NCI-H1436 treated with DMSO at 0.1 percent for 48 hours (cell line): ENCODE measurements at regions not wholly inside any gene's neighbourhood (a gene's known extent, or its start where the extent isn't known, plus 50 kb on each side); places are given as distances from the start of the nearest gene placed in this dataset.

Experiments used
- DNase-seq: peaks from one replicate; lab custom pipeline; 2025; lab: John Stamatoyannopoulos, UW

- no peak for DNase-seq
These were observed 97.4 kb upstream of the ITGA6 start for GRCh38 chr2:172329774-172330671.

- no peak for DNase-seq
These were observed 94.9 kb upstream of the ITGA6 start for GRCh38 chr2:172332507-172332906.

- DNase-seq, result no peak
These were observed 94.0 kb upstream of the ITGA6 start for GRCh38 chr2:172333235-172333977.

- no peak for DNase-seq
These were observed 93.4 kb upstream of the ITGA6 start for GRCh38 chr2:172333978-172334330.

GRCh38 chr2:172334988-172335387 is 92.4 kb upstream of the ITGA6 start:
- no peak for DNase-seq

- no peak for DNase-seq
These were observed 91.7 kb upstream of the ITGA6 start for GRCh38 chr2:172335736-172336135.

GRCh38 chr2:172336681-172337080 is 90.7 kb upstream of the ITGA6 start:
- DNase-seq, result no peak

- no peak for DNase-seq
These were observed 87.9 kb upstream of the ITGA6 start for GRCh38 chr2:172339371-172340010.

- no peak for DNase-seq
These were observed 87.0 kb upstream of the ITGA6 start for GRCh38 chr2:172340394-172340793.

GRCh38 chr2:172342078-172342477 is 85.3 kb upstream of the ITGA6 start:
- no peak for DNase-seq

- DNase-seq, result no peak
These were observed 84.8 kb upstream of the ITGA6 start for GRCh38 chr2:172342611-172343010.

- no peak for DNase-seq
These were observed 83.2 kb upstream of the ITGA6 start for GRCh38 chr2:172344159-172344558.

- DNase-seq, result no peak
These were observed 81.3 kb upstream of the ITGA6 start for GRCh38 chr2:172345956-172346555.

- no peak for DNase-seq
These were observed 78.7 kb upstream of the ITGA6 start for GRCh38 chr2:172348555-172349288.

- DNase-seq, result no peak
These were observed 76.4 kb upstream of the ITGA6 start for GRCh38 chr2:172350839-172351479.

- no peak for DNase-seq
These were observed 75.8 kb upstream of the ITGA6 start for GRCh38 chr2:172351586-172351985.

GRCh38 chr2:172354347-172354746 is 73.0 kb upstream of the ITGA6 start:
- DNase-seq, result no peak

- DNase-seq, result no peak
These were observed 69.9 kb upstream of the ITGA6 start for GRCh38 chr2:172357442-172357841.

- DNase-seq, result no peak
These were observed 68.5 kb upstream of the ITGA6 start for GRCh38 chr2:172358691-172359556.

- DNase-seq, result no peak
These were observed 66.0 kb upstream of the ITGA6 start for GRCh38 chr2:172361360-172361759.
